PC-9 (cell line): ENCODE measurements at regions not wholly inside any gene's neighbourhood (a gene's known extent, or its start where the extent isn't known, plus 50 kb on each side); places are given as distances from the start of the nearest gene placed in this dataset.

Experiments used
- CTCF ChIP-seq: fragments of 200-600 bp; sonication (generic); conservative IDR thresholded peaks from 2 replicates; pipeline ENCODE4 v1.6.1; 2017; ENCODE audit warnings: mixed run types, antibody characterized with exemption, mild to moderate bottlenecking, moderate library complexity
- EZH2 ChIP-seq: fragments of 200-600 bp; sonication (generic); IDR thresholded peaks from 2 replicates; pipeline ENCODE4 v1.8.0; 2017; ENCODE audit warnings: antibody characterized with exemption, low read depth

- TF ChIP-seq CTCF (no peak), EZH2 (no peak)
Observed at GRCh38 chr18:59041296-59041695, 98.4 kb upstream of the SEC11C start.
